ENCODE measurements at regions not wholly inside any gene's neighbourhood (a gene's known extent, or its start where the extent isn't known, plus 50 kb on each side); places are given as distances from the start of the nearest gene placed in this dataset.
A peak's percentile ranks its signal among the peaks of the same experiment; 100 is the strongest.
"Not testable (repeated sequence)": the region's sequence is repeated elsewhere in the genome, so short reads cannot be mapped to it uniquely, and the experiment has no call there.

- in situ Hi-C loops (cut with HindIII; ENCODE audit: low sequenced_read_pairs), result no loop called here
- DNase-seq (ENCODE audit: low spot score), result no peak
Measured at GRCh38 chr10:44008917-44009709, 360.4 kb upstream of the ZNF32 start.

GRCh38 chr10:44008270-44008916 is 359.7 kb upstream of the ZNF32 start:
- in situ Hi-C loops (cut with HindIII; ENCODE audit: low sequenced_read_pairs), result no loop called here
- no peak for DNase-seq (ENCODE audit: low spot score)

- in situ Hi-C loops (cut with HindIII; ENCODE audit: low sequenced_read_pairs), result no loop called here
- DNase-seq (ENCODE audit: low spot score), result no peak
Measured at GRCh38 chr10:44006771-44007170, 358.1 kb upstream of the ZNF32 start.

- no peak for DNase-seq (ENCODE audit: low spot score)
- in situ Hi-C loops (cut with HindIII; ENCODE audit: low sequenced_read_pairs), result no loop called here
Measured at GRCh38 chr10:44005788-44006099, 357.1 kb upstream of the ZNF32 start.

- no peak for DNase-seq (ENCODE audit: low spot score)
- in situ Hi-C loops (cut with HindIII; ENCODE audit: low sequenced_read_pairs), result no loop called here
Measured at GRCh38 chr10:44004913-44005787, 356.5 kb upstream of the ZNF32 start.

GRCh38 chr10:43998021-43998809 is 349.5 kb upstream of the ZNF32 start:
- DNase-seq (ENCODE audit: low spot score), result peak; percentile 4
- in situ Hi-C loops (cut with HindIII; ENCODE audit: low sequenced_read_pairs), result no loop called here

GRCh38 chr10:43997330-43997729 is 348.6 kb upstream of the ZNF32 start:
- in situ Hi-C loops (cut with HindIII; ENCODE audit: low sequenced_read_pairs), result no loop called here
- DNase-seq (ENCODE audit: low spot score), result no peak

GRCh38 chr10:43994539-43994938 is 345.9 kb upstream of the ZNF32 start:
- in situ Hi-C loops (cut with HindIII; ENCODE audit: low sequenced_read_pairs), result no loop called here
- DNase-seq (ENCODE audit: low spot score), result no peak

GRCh38 chr10:43992816-43993215 is 344.1 kb upstream of the ZNF32 start:
- not testable (repeated sequence) for DNase-seq (ENCODE audit: low spot score)

GRCh38 chr10:43986374-43986773 is 337.7 kb upstream of the ZNF32 start:
- in situ Hi-C loops (cut with HindIII; ENCODE audit: low sequenced_read_pairs), result no loop called here
- DNase-seq (ENCODE audit: low spot score), result no peak

More at GRCh38 chr10:43992816-43993215, 344.1 kb upstream of the ZNF32 start:
- in situ Hi-C loops (cut with HindIII; ENCODE audit: low sequenced_read_pairs), result not testable (repeated sequence)

- DNase-seq (ENCODE audit: low spot score), result no peak
- in situ Hi-C loops (cut with HindIII; ENCODE audit: low sequenced_read_pairs), result no loop called here
Measured at GRCh38 chr10:43985941-43986340, 337.3 kb upstream of the ZNF32 start.

GRCh38 chr10:43983856-43984271 is 335.2 kb upstream of the ZNF32 start:
- DNase-seq (ENCODE audit: low spot score), result no peak
- in situ Hi-C loops (cut with HindIII; ENCODE audit: low sequenced_read_pairs), result no loop called here

- in situ Hi-C loops (cut with HindIII; ENCODE audit: low sequenced_read_pairs), result no loop called here
- DNase-seq (ENCODE audit: low spot score), result no peak
Measured at GRCh38 chr10:43983405-43983804, 334.7 kb upstream of the ZNF32 start.

- in situ Hi-C loops (cut with HindIII; ENCODE audit: low sequenced_read_pairs), result no loop called here
- DNase-seq (ENCODE audit: low spot score), result no peak
Measured at GRCh38 chr10:43982250-43982649, 333.6 kb upstream of the ZNF32 start.

GRCh38 chr10:43981696-43982095 is 333.0 kb upstream of the ZNF32 start:
- no peak for DNase-seq (ENCODE audit: low spot score)
- in situ Hi-C loops (cut with HindIII; ENCODE audit: low sequenced_read_pairs), result no loop called here

GRCh38 chr10:43981232-43981631 is 332.6 kb upstream of the ZNF32 start:
- in situ Hi-C loops (cut with HindIII; ENCODE audit: low sequenced_read_pairs), result no loop called here
- no peak for DNase-seq (ENCODE audit: low spot score)

GRCh38 chr10:43980715-43981114 is 332.0 kb upstream of the ZNF32 start:
- in situ Hi-C loops (cut with HindIII; ENCODE audit: low sequenced_read_pairs), result no loop called here
- no peak for DNase-seq (ENCODE audit: low spot score)

- in situ Hi-C loops (cut with HindIII; ENCODE audit: low sequenced_read_pairs), result no loop called here
Measured at GRCh38 chr10:43980313-43980712, 331.6 kb upstream of the ZNF32 start.

GRCh38 chr10:43979551-43979950 is 330.9 kb upstream of the ZNF32 start:
- no peak for DNase-seq (ENCODE audit: low spot score)

More at GRCh38 chr10:43980313-43980712, 331.6 kb upstream of the ZNF32 start:
- no peak for DNase-seq (ENCODE audit: low spot score)

More at GRCh38 chr10:43979551-43979950, 330.9 kb upstream of the ZNF32 start:
- in situ Hi-C loops (cut with HindIII; ENCODE audit: low sequenced_read_pairs), result no loop called here

Measured in G401 (cell line).